Glomerular visceral epithelial cell (primary cell): ENCODE measurements at regions not wholly inside any gene's neighbourhood (a gene's known extent, or its start where the extent isn't known, plus 50 kb on each side); places are given as distances from the start of the nearest gene placed in this dataset.

Experiments
- DNase-seq: peaks from one replicate; pipeline ENCODE4 v3.0.0-alpha.2; 2016; ENCODE audit errors: extremely low spot score

DNA sequence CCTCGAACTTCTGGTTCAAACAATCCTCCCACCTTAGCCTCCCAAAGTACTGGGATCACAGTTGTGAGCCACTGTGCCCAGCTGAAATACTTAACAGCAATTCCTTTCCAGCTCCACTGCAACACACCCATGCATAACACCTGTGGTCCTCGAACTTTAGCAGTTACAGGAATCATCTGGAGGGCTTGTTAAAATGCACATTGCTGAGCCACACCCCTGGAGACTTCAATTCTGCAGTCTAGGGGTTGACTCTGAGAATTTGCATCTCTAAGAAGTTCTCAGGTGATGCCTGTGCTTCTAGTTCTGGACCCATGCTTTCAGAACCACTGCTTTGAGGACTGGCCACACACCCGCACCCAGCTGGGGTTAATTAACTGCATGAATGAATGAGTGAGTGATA lies 53.1 kb upstream of the UBL3 start:
- no peak for DNase-seq

DNA sequence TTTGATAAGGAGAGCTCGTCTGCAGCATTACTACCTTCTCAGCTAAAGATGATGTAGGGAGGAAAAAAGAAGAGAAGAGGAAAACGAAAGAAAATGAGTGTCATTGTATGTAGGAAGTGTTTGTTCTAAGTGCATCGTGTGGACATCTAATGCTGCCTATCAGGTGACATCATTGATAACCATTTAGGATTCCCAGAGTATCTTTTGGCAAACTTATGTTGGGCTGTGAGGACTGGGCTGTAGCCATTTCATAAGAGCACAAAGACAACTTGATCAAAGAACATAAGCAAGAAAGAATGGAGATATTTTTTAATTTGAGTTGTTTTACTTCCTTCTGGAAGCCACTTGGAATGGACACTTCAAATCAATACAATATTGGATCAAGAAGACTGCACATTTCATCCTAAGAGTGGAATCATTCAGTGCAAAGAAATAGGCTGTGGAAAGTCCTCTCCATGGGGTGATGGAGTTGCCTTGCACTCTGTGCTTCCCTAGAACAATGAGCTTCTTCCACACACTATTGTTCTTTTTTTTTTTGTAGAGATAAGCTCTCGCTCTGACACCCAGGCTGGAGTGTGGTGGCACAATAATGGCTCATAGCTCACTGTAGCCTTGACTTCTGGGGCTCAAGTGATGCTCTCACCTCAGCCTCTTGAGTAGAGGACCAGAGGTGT lies 52.4 kb upstream of the UBL3 start:
- DNase-seq: no peak

GRCh38 chr13:29901710-29902631 lies 51.6 kb upstream of the UBL3 start:
- peak; percentile 94 for DNase-seq
